Loucy (cell line): ENCODE measurements at regions not wholly inside any gene's neighbourhood (a gene's known extent, or its start where the extent isn't known, plus 50 kb on each side); places are given as distances from the start of the nearest gene placed in this dataset.

Experiments used
- H2AFZ ChIP-seq: fragments of 200-600 bp; sonication (generic); 2 replicates; pipeline ENCODE4 v1.6.0; 2016; ENCODE audit warnings: antibody characterized with exemption, mild to moderate bottlenecking, low read length, moderate library complexity
- H3F3A ChIP-seq: fragments of 200-600 bp; 2 replicates; pipeline ENCODE4 v1.6.0; 2016; ENCODE audit warnings: antibody characterized with exemption, low read depth, mild to moderate bottlenecking
- H3K27me3 ChIP-seq: fragments of 200-600 bp; sonication (generic); 2 replicates; pipeline ENCODE4 v1.6.1; 2014; ENCODE audit warnings: low read length, mild to moderate bottlenecking; ENCODE audit not compliant: insufficient read depth, poor library complexity, severe bottlenecking
- H3K36me3 ChIP-seq: fragments of 200-600 bp; sonication (generic); 2 replicates; pipeline ENCODE4 v1.6.1; 2016; ENCODE audit warnings: low read length; ENCODE audit not compliant: insufficient read depth
- H3K4me1 ChIP-seq: fragments of 200-600 bp; sonication (generic); 2 replicates; pipeline ENCODE4 v1.5.1; 2014; ENCODE audit warnings: low read length, mild to moderate bottlenecking; ENCODE audit not compliant: insufficient read depth, poor library complexity, severe bottlenecking
- H3K4me2 ChIP-seq: fragments of 200-600 bp; sonication (generic); 2 replicates; pipeline ENCODE4 v1.6.0; 2014; ENCODE audit warnings: antibody characterized with exemption, low read length, low read depth, mild to moderate bottlenecking; ENCODE audit not compliant: poor library complexity, severe bottlenecking
- H3K4me3 ChIP-seq: fragments of 200-600 bp; sonication (generic); 2 replicates; pipeline ENCODE4 v1.5.1; 2014; ENCODE audit warnings: low read length, mild to moderate bottlenecking, mixed read lengths; ENCODE audit not compliant: poor library complexity, severe bottlenecking
- H3K79me2 ChIP-seq: fragments of 200-600 bp; sonication (generic); 2 replicates; pipeline ENCODE4 v1.6.1; 2014; ENCODE audit warnings: low read length; ENCODE audit not compliant: insufficient read depth
- H3K9ac ChIP-seq: fragments of 200-600 bp; sonication (generic); 2 replicates; pipeline ENCODE4 v1.6.0; 2014; ENCODE audit warnings: mild to moderate bottlenecking, low read depth, low read length, moderate library complexity; ENCODE audit not compliant: poor library complexity, severe bottlenecking
- H3K9me2 ChIP-seq: fragments of 200-600 bp; sonication (generic); replicated peaks from 2 replicates; pipeline ENCODE4 v1.6.1; 2016; ENCODE audit warnings: low read depth, low read length, mixed read lengths
- H3K9me3 ChIP-seq: fragments of 200-600 bp; sonication (generic); 2 replicates; pipeline ENCODE4 v1.6.1; 2014; ENCODE audit warnings: mild to moderate bottlenecking, antibody characterized with exemption, low read length, low read depth; ENCODE audit not compliant: insufficient read depth
- H4K20me1 ChIP-seq: fragments of 200-600 bp; sonication (generic); 2 replicates; pipeline ENCODE4 v1.6.0; 2014; ENCODE audit warnings: antibody characterized with exemption, low read length, mild to moderate bottlenecking; ENCODE audit not compliant: insufficient read depth, poor library complexity, severe bottlenecking
- CTCF ChIP-seq: fragments of 200-600 bp; sonication (generic); conservative IDR thresholded peaks from 2 replicates; pipeline ENCODE4 v1.5.1; 2014; ENCODE audit warnings: mild to moderate bottlenecking, antibody characterized with exemption, low read length
- EZH2phosphoT487 ChIP-seq: fragments of 200-600 bp; IDR thresholded peaks from 2 replicates; pipeline ENCODE4 v1.6.1; 2018; ENCODE audit warnings: antibody characterized with exemption, mild to moderate bottlenecking, moderate library complexity, borderline replicate concordance

DNA sequence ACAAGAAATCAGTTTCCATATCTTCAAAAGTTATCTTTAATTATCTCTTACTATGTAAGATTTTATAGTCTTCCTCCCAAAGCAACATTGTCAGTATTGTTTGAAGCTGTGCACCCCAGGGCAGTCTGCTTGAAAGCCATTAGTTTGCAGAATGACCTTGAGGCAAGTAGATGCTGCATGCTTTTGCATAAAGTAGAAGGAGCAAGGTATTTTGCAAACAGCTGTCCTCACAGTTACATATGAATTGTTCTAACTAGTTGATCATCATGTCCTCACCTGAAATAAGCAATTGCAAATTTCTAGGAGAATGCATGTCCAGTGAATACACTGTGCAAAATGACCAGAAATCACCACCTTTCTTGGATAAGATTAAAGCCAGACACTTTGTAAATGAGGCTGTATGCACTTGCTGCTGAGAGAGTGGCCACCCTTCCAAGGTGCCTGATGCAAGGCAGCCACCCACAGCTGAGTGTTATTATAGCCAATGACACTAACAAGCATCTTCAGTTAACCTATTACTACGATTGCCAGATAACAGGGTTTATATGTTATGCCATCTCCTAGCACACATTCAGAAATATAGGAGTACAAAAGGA lies 730.0 kb upstream of the TMEM132C start:
- Histone ChIP-seq H3K9me2 (no peaks in the 10 kb centered on the region), H3K9me3 (no peaks in the 10 kb centered on the region), H3K9ac (no peak overlapping the region), H3K79me2 (no peaks in the 10 kb centered on the region), H3F3A (no peaks in the 10 kb centered on the region), H3K4me3 (no peak overlapping the region), H4K20me1 (no peaks in the 10 kb centered on the region), H3K4me1 (no peaks in the 10 kb centered on the region), H3K36me3 (no peaks in the 10 kb centered on the region), H3K27me3 (no peaks in the 10 kb centered on the region), H2AFZ (no peak overlapping the region), H3K4me2 (no peak overlapping the region)
- TF ChIP-seq EZH2phosphoT487 (no peak), CTCF (no peak)

DNA sequence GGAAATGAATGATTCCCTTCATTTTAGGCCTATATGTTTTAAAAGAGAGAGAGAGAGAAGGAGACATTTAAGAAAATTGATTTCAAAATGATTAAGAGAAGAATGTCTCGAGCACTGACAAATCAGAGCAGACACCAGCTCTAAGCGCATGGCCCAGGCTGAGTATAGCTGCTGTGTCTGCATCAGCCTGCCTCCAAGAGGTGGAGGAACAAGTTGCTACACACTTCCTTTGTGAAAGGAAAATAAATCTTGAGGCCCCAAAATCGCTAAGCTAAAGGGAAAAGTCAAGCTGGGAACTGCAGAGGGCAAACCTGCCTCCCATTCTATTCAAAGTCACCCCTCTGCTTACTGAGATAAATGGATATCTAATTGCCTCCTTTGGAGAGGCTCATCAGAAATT lies 728.7 kb upstream of the TMEM132C start:
- Histone ChIP-seq H3K9ac (no peak overlapping the region), H3K79me2 (no peaks in the 10 kb centered on the region), H3K9me2 (no peaks in the 10 kb centered on the region), H3K4me3 (no peak overlapping the region), H4K20me1 (no peaks in the 10 kb centered on the region), H2AFZ (no peak overlapping the region), H3K9me3 (no peaks in the 10 kb centered on the region), H3K4me2 (no peak overlapping the region), H3K36me3 (no peaks in the 10 kb centered on the region), H3K27me3 (no peaks in the 10 kb centered on the region), H3F3A (no peaks in the 10 kb centered on the region), H3K4me1 (no peaks in the 10 kb centered on the region)
- TF ChIP-seq CTCF (no peak), EZH2phosphoT487 (no peak)

GRCh38 chr12:127539226-127539858 lies 727.6 kb upstream of the TMEM132C start:
- Histone ChIP-seq H3K9ac (no peak overlapping the region), H3K27me3 (no peaks in the 10 kb centered on the region), H3K4me2 (no peak overlapping the region), H3F3A (no peaks in the 10 kb centered on the region), H3K9me3 (no peaks in the 10 kb centered on the region), H3K79me2 (no peaks in the 10 kb centered on the region), H2AFZ (no peak overlapping the region), H4K20me1 (no peaks in the 10 kb centered on the region), H3K36me3 (no peaks in the 10 kb centered on the region), H3K9me2 (no peaks in the 10 kb centered on the region), H3K4me3 (no peak overlapping the region), H3K4me1 (no peaks in the 10 kb centered on the region)
- TF ChIP-seq EZH2phosphoT487 = no peak
- no peak for TF ChIP-seq CTCF
